Left lung (tissue), 4 donors: ENCODE measurements at regions not wholly inside any gene's neighbourhood (a gene's known extent, or its start where the extent isn't known, plus 50 kb on each side); places are given as distances from the start of the nearest gene placed in this dataset.
"Not testable (repeated sequence)": the region's sequence is repeated elsewhere in the genome, so short reads cannot be mapped to it uniquely, and the experiment has no call there.

Experiments
- ATAC-seq: fragments of 200-7000 bp; cut with Tn5 transposase; one replicate; pipeline ENCODE4 v1.9.1; 2020; ENCODE audit warnings: moderate library complexity
- DNase-seq, 4 donors: peaks; one replicate each; pipeline ENCODE4 v3.0.0-alpha.2; 2013 to 2020
- H3K27ac ChIP-seq, 2 donors: fragments of 200-600 bp; sonication (generic) in 1 of 2; one replicate each; pipeline versions ENCODE4 v1.5.0 to v1.8.0; 2020 to 2021
- H3K27me3 ChIP-seq, 2 donors: fragments of 200-600 bp; sonication (generic) in 1 of 2; one replicate each; pipeline versions ENCODE4 v1.5.0 to v1.8.0; 2020 to 2021
- H3K36me3 ChIP-seq, 2 donors: fragments of 200-600 bp; sonication (generic) in 1 of 2; one replicate each; pipeline versions ENCODE4 v1.5.0 to v1.8.0; 2020 to 2021
- H3K4me1 ChIP-seq, 2 donors: fragments of 200-600 bp; one replicate each; pipeline ENCODE4 v1.8.0; 2021
- H3K4me3 ChIP-seq, 2 donors: fragments of 200-600 bp; sonication (generic) in 1 of 2; one replicate each; pipeline versions ENCODE4 v1.5.0 to v1.8.0; 2020 to 2021; ENCODE audit warnings: mild to moderate bottlenecking in 1 of 2
- H3K9me3 ChIP-seq, 2 donors: fragments of 200-600 bp; sonication (generic) in 1 of 2; one replicate each; pipeline versions ENCODE4 v1.5.0 to v1.8.0; 2020 to 2021
- intact Hi-C, 2 donors: fragments of 100-400 bp; cut with DNase I; formaldehyde crosslinking; loops; one replicate each; pipeline versions ENCODE4 v1.11.2 to v1.14.2; 2022
- TF ChIP-seq, protein P1 (sequence below), 2 donors: fragments of 200-600 bp; sonication (generic) in 1 of 2; IDR thresholded peaks; one replicate each; pipeline versions ENCODE4 v1.5.0 to v1.8.0; 2021; ENCODE audit warnings: antibody characterized with exemption in 2 of 2
- donor health status: DM: no; HTN: yes; CAD: no.
- donor health status: DM: no; HTN: no; CAD: no.

DNA sequence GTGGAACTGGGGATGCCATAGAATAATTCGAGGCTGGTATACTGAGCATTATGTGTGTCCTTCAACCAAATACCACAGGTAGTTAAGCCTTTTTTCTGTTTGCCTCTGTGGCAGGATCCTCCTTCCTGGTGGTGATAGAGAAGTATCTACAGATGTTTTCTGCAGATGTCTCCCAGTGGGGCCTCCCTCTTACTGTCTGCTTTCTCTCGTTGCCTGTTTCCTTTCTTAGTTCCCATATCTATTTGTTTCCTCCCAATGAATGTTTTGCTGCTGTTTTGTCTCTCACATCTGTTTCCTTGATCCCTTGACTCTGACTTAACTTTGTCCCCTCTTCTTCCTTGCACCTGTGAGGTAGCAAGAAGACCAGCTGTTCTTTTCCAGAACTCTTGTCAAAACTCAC, 130.9 kb upstream of the NUDT12 start:
- no peaks in the 10 kb centered on the region for H3K27me3 ChIP-seq
- H3K4me1 ChIP-seq = no peaks in the 10 kb centered on the region
- H3K4me3 ChIP-seq = no peak overlapping the region
- TF ChIP-seq, protein P1, sequence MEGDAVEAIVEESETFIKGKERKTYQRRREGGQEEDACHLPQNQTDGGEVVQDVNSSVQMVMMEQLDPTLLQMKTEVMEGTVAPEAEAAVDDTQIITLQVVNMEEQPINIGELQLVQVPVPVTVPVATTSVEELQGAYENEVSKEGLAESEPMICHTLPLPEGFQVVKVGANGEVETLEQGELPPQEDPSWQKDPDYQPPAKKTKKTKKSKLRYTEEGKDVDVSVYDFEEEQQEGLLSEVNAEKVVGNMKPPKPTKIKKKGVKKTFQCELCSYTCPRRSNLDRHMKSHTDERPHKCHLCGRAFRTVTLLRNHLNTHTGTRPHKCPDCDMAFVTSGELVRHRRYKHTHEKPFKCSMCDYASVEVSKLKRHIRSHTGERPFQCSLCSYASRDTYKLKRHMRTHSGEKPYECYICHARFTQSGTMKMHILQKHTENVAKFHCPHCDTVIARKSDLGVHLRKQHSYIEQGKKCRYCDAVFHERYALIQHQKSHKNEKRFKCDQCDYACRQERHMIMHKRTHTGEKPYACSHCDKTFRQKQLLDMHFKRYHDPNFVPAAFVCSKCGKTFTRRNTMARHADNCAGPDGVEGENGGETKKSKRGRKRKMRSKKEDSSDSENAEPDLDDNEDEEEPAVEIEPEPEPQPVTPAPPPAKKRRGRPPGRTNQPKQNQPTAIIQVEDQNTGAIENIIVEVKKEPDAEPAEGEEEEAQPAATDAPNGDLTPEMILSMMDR (IDR thresholded peaks at IDR 0.05) = no peak
- no peaks in the 10 kb centered on the region for H3K9me3 ChIP-seq
- DNase-seq = no peak
- H3K36me3 ChIP-seq = no peaks in the 10 kb centered on the region
- ATAC-seq = no peak
- no peak overlapping the region for H3K27ac ChIP-seq
- intact Hi-C loops = no loop called here

DNA sequence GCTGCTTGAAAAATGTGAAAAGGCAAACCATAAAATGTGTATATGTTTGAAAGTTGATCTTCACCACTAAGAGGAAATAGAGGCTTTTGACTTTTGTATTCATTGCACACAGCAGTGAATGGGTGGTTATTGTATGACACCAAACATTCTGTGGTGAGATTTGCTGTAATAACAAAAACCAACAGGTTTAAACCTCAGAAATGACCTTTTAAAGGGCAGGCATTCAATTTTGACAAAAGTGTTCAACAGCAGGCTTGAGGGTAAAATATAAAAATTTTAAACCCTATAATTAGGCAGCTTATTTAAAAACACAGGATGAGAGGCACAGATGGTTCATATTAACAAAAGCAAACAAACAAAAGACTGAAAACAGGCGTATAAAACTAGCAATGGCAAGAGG, 128.1 kb upstream of the NUDT12 start:
- no peak overlapping the region for H3K4me3 ChIP-seq
- H3K4me1 ChIP-seq = no peaks in the 10 kb centered on the region
- intact Hi-C loops = no loop called here
- H3K36me3 ChIP-seq = no peaks in the 10 kb centered on the region
- no peaks in the 10 kb centered on the region for H3K9me3 ChIP-seq
- H3K27ac ChIP-seq = no peak overlapping the region
- H3K27me3 ChIP-seq = no peaks in the 10 kb centered on the region
- TF ChIP-seq, protein P1 (IDR thresholded peaks at IDR 0.05) = no peak
- no peak for DNase-seq
- ATAC-seq = no peak

DNA sequence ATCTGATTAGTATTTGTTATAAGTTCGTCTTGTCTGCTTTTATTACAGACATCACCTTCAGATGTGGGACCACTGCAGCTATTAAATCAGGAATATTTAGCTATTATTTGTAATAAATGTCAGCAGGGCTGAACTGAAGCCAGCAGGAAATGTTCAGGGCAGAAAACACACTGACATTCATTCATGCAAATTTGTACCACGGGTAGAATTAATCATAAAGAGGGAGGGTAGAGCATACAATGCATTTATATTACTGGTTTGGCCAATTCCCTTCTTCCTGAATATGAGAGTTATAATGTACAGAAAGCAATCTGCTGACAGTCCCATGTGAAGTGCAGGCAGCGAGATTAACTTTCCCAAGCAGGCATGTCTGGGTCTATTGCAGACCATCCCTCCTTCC, 117.3 kb upstream of the NUDT12 start:
- intact Hi-C loops = no loop called here
- H3K4me3 ChIP-seq = no peak overlapping the region
- no peak for ATAC-seq

GRCh38 chr5:103676198-103676597, 113.6 kb upstream of the NUDT12 start:
- H3K9me3 ChIP-seq, H3K27me3 ChIP-seq, ATAC-seq, DNase-seq, H3K4me3 ChIP-seq, H3K36me3 ChIP-seq, H3K27ac ChIP-seq, intact Hi-C loops, H3K4me1 ChIP-seq: not testable (repeated sequence)

More for the DNA sequence above, 117.3 kb upstream of the NUDT12 start:
- H3K27me3 ChIP-seq = no peaks in the 10 kb centered on the region
- H3K27ac ChIP-seq = no peak overlapping the region
- H3K4me1 ChIP-seq = no peaks in the 10 kb centered on the region
- H3K9me3 ChIP-seq = no peaks in the 10 kb centered on the region
- no peak for DNase-seq
- no peaks in the 10 kb centered on the region for H3K36me3 ChIP-seq
- TF ChIP-seq, protein P1 (IDR thresholded peaks at IDR 0.05) = no peak

GRCh38 chr5:103674739-103675138, 112.2 kb upstream of the NUDT12 start:
- TF ChIP-seq, protein P1 (IDR thresholded peaks at IDR 0.05) = no peak
- H3K4me3 ChIP-seq = no peak overlapping the region
- DNase-seq (peak in 2 of 4 donors; percentile 5 to 12), ATAC-seq (no peak)
- no peaks in the 10 kb centered on the region for H3K9me3 ChIP-seq
- intact Hi-C loops = no loop called here
- no peaks in the 10 kb centered on the region for H3K4me1 ChIP-seq
- H3K36me3 ChIP-seq = no peaks in the 10 kb centered on the region
- no peaks in the 10 kb centered on the region for H3K27me3 ChIP-seq
- H3K27ac ChIP-seq = no peak overlapping the region

GRCh38 chr5:103674251-103674650, 111.7 kb upstream of the NUDT12 start:
- Histone ChIP-seq H3K4me1 (no peaks in the 10 kb centered on the region), H3K36me3 (no peaks in the 10 kb centered on the region), H3K4me3 (no peak overlapping the region), H3K27me3 (no peaks in the 10 kb centered on the region), H3K27ac (no peak overlapping the region), H3K9me3 (no peaks in the 10 kb centered on the region)
- intact Hi-C loops = no loop called here
- DNase-seq = peak in 2 of 4 donors; percentile 29 to 39
- no peak for ATAC-seq
- TF ChIP-seq, protein P1 (IDR thresholded peaks at IDR 0.05) = no peak
